CD4-positive, alpha-beta T cell (primary cell): ENCODE measurements at regions not wholly inside any gene's neighbourhood (a gene's known extent, or its start where the extent isn't known, plus 50 kb on each side); places are given as distances from the start of the nearest gene placed in this dataset.

ENCODE experiments used
- ATAC-seq: fragments of 200-7000 bp; cut with Tn5 transposase; one replicate; pipeline ENCODE4 v1.10.0; 2022; ENCODE audit warnings: mild to moderate bottlenecking; ENCODE audit not compliant: poor library complexity
- CTCF ChIA-PET: fragments of 350-600 bp; sonication (Branson Sonifier 250); formaldehyde crosslinking; loops from one replicate; lab custom pipeline; 2021; ENCODE audit warnings: antibody characterized with exemption, inconsistent platforms; lab: Charles Lee
- POLR2A ChIA-PET: fragments of 350-600 bp; sonication (Branson Sonifier 250); formaldehyde crosslinking; loops from one replicate; lab custom pipeline; 2021; ENCODE audit warnings: antibody characterized with exemption, inconsistent platforms; lab: Charles Lee
- DNase-seq, 14 experiments: peaks; one replicate each; pipeline ENCODE4 v3.0.0-alpha.2; 2013 to 2020; ENCODE audit warnings: mixed read lengths in 2 of 14
- H3K27ac ChIP-seq, 2 donors: one replicate each; pipeline versions ENCODE4 v1.5.1 to v1.7.0; 2013; ENCODE audit warnings: low read length in 2 of 2, low read depth in 1 of 2, mild to moderate bottlenecking in 1 of 2
- H3K27me3 ChIP-seq, 2 experiments: 1 replicate in 1 of 2; 2 replicates in 1 of 2; pipeline versions ENCODE4 v1.6.1 to v1.7.0; 2013; ENCODE audit warnings: low read length in 2 of 2, control low read depth in 1 of 2, mild to moderate bottlenecking in 1 of 2, moderate library complexity in 1 of 2; ENCODE audit not compliant: insufficient read depth in 2 of 2, control insufficient read depth in 1 of 2
- H3K36me3 ChIP-seq: one replicate; pipeline ENCODE4 v1.6.1; 2013; ENCODE audit warnings: low read length, control low read depth; ENCODE audit not compliant: insufficient read depth
- H3K4me1 ChIP-seq: one replicate; pipeline ENCODE4 v1.6.1; 2013; ENCODE audit warnings: low read length, control low read depth; ENCODE audit not compliant: insufficient read depth
- H3K4me3 ChIP-seq: one replicate; pipeline ENCODE4 v1.5.1; 2013; ENCODE audit warnings: mild to moderate bottlenecking, low read length, moderate library complexity
- H3K9me3 ChIP-seq, 2 experiments: 1 replicate in 1 of 2; 2 replicates in 1 of 2; pipeline versions ENCODE4 v1.6.1 to v1.7.0; 2013; ENCODE audit warnings: low read length in 2 of 2, mild to moderate bottlenecking in 2 of 2, control low read depth in 1 of 2, moderate library complexity in 1 of 2; ENCODE audit not compliant: control insufficient read depth in 1 of 2, insufficient read depth in 1 of 2
- H3K27ac Mint-ChIP-seq: one replicate; pipeline ENCODE4 v1.8.0; 2020; ENCODE audit warnings: mixed read lengths
- H3K27me3 Mint-ChIP-seq: one replicate; pipeline ENCODE4 v1.8.0; 2021; ENCODE audit warnings: mixed read lengths
- H3K36me3 Mint-ChIP-seq: one replicate; pipeline ENCODE4 v1.8.0; 2021; ENCODE audit warnings: low read depth, mixed read lengths
- H3K4me1 Mint-ChIP-seq: one replicate; pipeline ENCODE4 v1.8.0; 2021; ENCODE audit warnings: low read depth, mixed read lengths
- H3K4me3 Mint-ChIP-seq: one replicate; pipeline ENCODE4 v1.8.0; 2020; ENCODE audit warnings: mild to moderate bottlenecking, mixed read lengths
- H3K9me3 Mint-ChIP-seq: one replicate; pipeline ENCODE4 v1.8.0; 2020; ENCODE audit warnings: mixed read lengths
- intact Hi-C, 2 experiments: fragments of 100-400 bp; cut with DNase I in 1 of 2; cut with micrococcal nuclease in 1 of 2; formaldehyde crosslinking; loops; one replicate each; pipeline versions ENCODE4 v1.15.1 to v1.9.0; 2023 to 2025; cut with DNase I, micrococcal nuclease
- TF ChIP-seq, protein P1 (sequence below): fragments of 200-600 bp; IDR thresholded peaks from one replicate; pipeline ENCODE4 v1.8.0; 2022; ENCODE audit warnings: antibody characterized with exemption, mild to moderate bottlenecking

DNA sequence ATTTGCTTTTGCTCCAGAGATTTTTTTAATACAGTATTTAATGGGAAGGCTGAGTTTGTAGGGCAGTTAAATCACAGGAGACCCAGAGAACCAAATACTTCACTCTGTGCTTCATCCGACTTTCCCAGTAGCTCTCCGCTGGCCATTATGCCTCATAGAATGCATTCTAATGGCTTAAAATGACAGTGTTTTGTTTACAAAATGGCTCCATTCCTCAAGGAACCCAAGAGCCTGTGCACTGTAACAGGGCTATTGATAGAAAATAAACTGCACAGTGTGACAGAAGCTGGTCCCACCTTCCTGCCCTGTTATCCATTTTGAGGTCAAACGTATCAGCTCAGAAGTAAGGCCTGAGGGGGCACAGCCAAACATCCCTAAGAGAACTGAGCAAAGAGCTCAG is 136.5 kb downstream of the RAP2A start:
- no peak overlapping the region for H3K27ac Mint-ChIP-seq
- Histone ChIP-seq H3K4me1 (no peaks in the 10 kb centered on the region), H3K27ac (no peak overlapping the region), H3K27me3 (peaks cover 2 to 6% of the 10 kb centered on the region in 2 experiments), H3K4me3 (no peak overlapping the region), H3K9me3 (no peaks in the 10 kb centered on the region), H3K36me3 (no peaks in the 10 kb centered on the region)
- CTCF ChIA-PET: interaction anchor here (0.8 kb wide), 1 partner anchor 9 kb away, joined by 3 read pairs; no protein-coding TSS in a partner anchor
- H3K4me3 Mint-ChIP-seq: no peak overlapping the region
- no peak for ATAC-seq
- POLR2A ChIA-PET: no interaction called here
- peaks cover 33% of the 10 kb centered on the region for H3K27me3 Mint-ChIP-seq
- intact Hi-C loops: no loop called here
- TF ChIP-seq, protein P1, sequence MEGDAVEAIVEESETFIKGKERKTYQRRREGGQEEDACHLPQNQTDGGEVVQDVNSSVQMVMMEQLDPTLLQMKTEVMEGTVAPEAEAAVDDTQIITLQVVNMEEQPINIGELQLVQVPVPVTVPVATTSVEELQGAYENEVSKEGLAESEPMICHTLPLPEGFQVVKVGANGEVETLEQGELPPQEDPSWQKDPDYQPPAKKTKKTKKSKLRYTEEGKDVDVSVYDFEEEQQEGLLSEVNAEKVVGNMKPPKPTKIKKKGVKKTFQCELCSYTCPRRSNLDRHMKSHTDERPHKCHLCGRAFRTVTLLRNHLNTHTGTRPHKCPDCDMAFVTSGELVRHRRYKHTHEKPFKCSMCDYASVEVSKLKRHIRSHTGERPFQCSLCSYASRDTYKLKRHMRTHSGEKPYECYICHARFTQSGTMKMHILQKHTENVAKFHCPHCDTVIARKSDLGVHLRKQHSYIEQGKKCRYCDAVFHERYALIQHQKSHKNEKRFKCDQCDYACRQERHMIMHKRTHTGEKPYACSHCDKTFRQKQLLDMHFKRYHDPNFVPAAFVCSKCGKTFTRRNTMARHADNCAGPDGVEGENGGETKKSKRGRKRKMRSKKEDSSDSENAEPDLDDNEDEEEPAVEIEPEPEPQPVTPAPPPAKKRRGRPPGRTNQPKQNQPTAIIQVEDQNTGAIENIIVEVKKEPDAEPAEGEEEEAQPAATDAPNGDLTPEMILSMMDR: no peak
- no peak for DNase-seq
- H3K9me3 Mint-ChIP-seq: no peaks in the 10 kb centered on the region
- H3K4me1 Mint-ChIP-seq: no peaks in the 10 kb centered on the region
- H3K36me3 Mint-ChIP-seq: no peaks in the 10 kb centered on the region

DNA sequence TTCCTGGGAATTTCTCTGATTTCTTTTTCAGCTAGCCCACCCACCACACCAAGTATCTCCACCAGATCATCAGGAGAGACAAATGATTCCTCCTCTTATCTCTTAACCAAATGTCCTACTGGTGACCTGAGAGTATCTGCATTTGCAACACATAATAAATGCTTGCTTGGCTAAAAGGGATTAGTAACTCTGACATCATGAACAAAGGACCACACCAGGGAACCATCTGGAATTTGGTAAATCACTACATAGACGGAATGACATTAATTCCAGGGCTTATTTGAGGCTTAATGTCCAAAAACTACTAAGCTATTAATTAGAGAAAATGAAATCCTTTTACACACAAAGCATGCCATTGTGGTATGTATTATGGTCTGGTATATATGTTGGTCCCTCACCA is 139.0 kb downstream of the RAP2A start:
- CTCF ChIA-PET: no interaction called here
- ATAC-seq (no peak), DNase-seq (no peak)
- no peaks in the 10 kb centered on the region for H3K9me3 ChIP-seq
- Mint-ChIP-seq H3K27ac (no peak overlapping the region), H3K27me3 (peaks cover 15% of the 10 kb centered on the region), H3K4me1 (no peaks in the 10 kb centered on the region), H3K4me3 (no peak overlapping the region), H3K9me3 (no peaks in the 10 kb centered on the region), H3K36me3 (no peaks in the 10 kb centered on the region)
- no peaks in the 10 kb centered on the region for H3K36me3 ChIP-seq
- no peak overlapping the region for H3K27ac ChIP-seq
- peaks cover 0 to 2% of the 10 kb centered on the region in 2 experiments for H3K27me3 ChIP-seq
- intact Hi-C loops: no loop called here
- POLR2A ChIA-PET: no interaction called here
- no peak overlapping the region for H3K4me3 ChIP-seq
- TF ChIP-seq, protein P1: no peak
- H3K4me1 ChIP-seq: no peaks in the 10 kb centered on the region

DNA sequence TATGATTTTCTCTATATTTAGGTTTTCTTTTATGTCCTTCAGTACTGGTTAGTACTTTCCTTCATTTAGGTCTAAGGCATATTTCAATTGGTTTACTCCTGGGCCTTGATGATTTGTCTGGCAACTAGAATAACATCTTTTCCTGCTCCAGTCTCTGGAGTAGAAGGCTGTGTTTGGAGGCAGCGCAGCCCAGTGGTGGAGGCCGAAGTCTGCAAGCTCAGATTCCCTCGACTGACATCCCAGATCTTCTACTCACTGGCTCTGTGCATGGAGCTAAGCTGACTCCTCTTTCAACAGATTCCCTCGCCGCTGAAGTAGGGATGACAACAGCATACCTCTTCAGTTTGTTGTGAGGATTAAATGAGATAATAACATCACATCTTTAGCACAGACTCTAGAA is 141.0 kb downstream of the RAP2A start:
- ATAC-seq (no peak), DNase-seq (peak in 1 of 14 experiments; percentile 2)
- Mint-ChIP-seq H3K36me3 (no peaks in the 10 kb centered on the region), H3K4me1 (no peaks in the 10 kb centered on the region), H3K27ac (no peak overlapping the region), H3K4me3 (no peak overlapping the region), H3K27me3 (peaks cover 13% of the 10 kb centered on the region), H3K9me3 (no peaks in the 10 kb centered on the region)
- Histone ChIP-seq H3K4me1 (no peaks in the 10 kb centered on the region), H3K36me3 (no peaks in the 10 kb centered on the region), H3K27ac (no peak overlapping the region), H3K9me3 (no peaks in the 10 kb centered on the region), H3K27me3 (no peaks in the 10 kb centered on the region), H3K4me3 (no peak overlapping the region)
- intact Hi-C loops: no loop called here
- TF ChIP-seq, protein P1: no peak
- ChIA-PET CTCF (no interaction called here), POLR2A (no interaction called here)
